ENCODE measurements at regions not wholly inside any gene's neighbourhood (a gene's known extent, or its start where the extent isn't known, plus 50 kb on each side); places are given as distances from the start of the nearest gene placed in this dataset.

- TF ChIP-seq, protein P1, sequence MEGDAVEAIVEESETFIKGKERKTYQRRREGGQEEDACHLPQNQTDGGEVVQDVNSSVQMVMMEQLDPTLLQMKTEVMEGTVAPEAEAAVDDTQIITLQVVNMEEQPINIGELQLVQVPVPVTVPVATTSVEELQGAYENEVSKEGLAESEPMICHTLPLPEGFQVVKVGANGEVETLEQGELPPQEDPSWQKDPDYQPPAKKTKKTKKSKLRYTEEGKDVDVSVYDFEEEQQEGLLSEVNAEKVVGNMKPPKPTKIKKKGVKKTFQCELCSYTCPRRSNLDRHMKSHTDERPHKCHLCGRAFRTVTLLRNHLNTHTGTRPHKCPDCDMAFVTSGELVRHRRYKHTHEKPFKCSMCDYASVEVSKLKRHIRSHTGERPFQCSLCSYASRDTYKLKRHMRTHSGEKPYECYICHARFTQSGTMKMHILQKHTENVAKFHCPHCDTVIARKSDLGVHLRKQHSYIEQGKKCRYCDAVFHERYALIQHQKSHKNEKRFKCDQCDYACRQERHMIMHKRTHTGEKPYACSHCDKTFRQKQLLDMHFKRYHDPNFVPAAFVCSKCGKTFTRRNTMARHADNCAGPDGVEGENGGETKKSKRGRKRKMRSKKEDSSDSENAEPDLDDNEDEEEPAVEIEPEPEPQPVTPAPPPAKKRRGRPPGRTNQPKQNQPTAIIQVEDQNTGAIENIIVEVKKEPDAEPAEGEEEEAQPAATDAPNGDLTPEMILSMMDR (IDR thresholded peaks at IDR 0.05): no peak
- TF ChIP-seq POLR2AphosphoS5 (IDR thresholded peaks at IDR 0.05): no peak
These were observed 242.2 kb upstream of the GK2 start for GRCh38 chr4:79650217-79650616.

Measured in upper lobe of left lung (tissue), 4 donors.